HCT116 (cell line): ENCODE measurements at regions not wholly inside any gene's neighbourhood (a gene's known extent, or its start where the extent isn't known, plus 50 kb on each side); places are given as distances from the start of the nearest gene placed in this dataset.

Experiments used
- ATAC-seq: fragments of 200-7000 bp; cut with Tn5 transposase; 2 replicates; pipeline ENCODE4 v1.9.1; 2020; ENCODE audit warnings: mild to moderate bottlenecking, moderate library complexity
- BruUV-seq: library from RNA; stranded (reverse); fragments of 400-500 nt; replicated peaks from 2 replicates; lab custom pipeline; 2021; lab: Mats Ljungman, UMichigan
- CTCF ChIA-PET: fragments of 300-600 bp; sonication (Branson Sonifier 250); formaldehyde crosslinking; loops from one replicate; lab custom pipeline; 2021; ENCODE audit warnings: antibody characterized with exemption; lab: Charles Lee
- POLR2A ChIA-PET: fragments of 300-600, 350-600 bp; sonication (Branson Sonifier 250); formaldehyde crosslinking; loops from one replicate; lab custom pipeline; 2021; ENCODE audit warnings: antibody characterized with exemption; lab: Charles Lee
- RAD21 ChIA-PET, 2 experiments: fragments of 300-600 bp; sonication (Branson Sonifier 250); formaldehyde crosslinking; loops; one replicate each; lab custom pipeline; 2023; ENCODE audit warnings: low total read pairs in 2 of 2; ENCODE audit not compliant: uncharacterized antibody in 2 of 2, unreplicated experiment in 2 of 2, low non-redundant PET in 1 of 2; lab: Charles Lee
- DNase-seq: peaks from one replicate; pipeline ENCODE4 v3.0.0-alpha.2; 2010; ENCODE audit warnings: low read depth, low spot score
- H2AFZ ChIP-seq: fragments of 200-600 bp; shearing (Covaris generic), sonication (generic); 2 replicates; pipeline ENCODE4 v1.6.1; 2017; ENCODE audit warnings: low read depth, mixed run types, mixed read lengths, antibody characterized with exemption, low read length; ENCODE audit not compliant: poor library complexity, severe bottlenecking
- H3K27ac ChIP-seq: 2 replicates; pipeline ENCODE4 v1.5.1; 2012; ENCODE audit warnings: low read depth, low read length
- H3K27me3 ChIP-seq: fragments of 200-600 bp; sonication (generic); 2 replicates; pipeline ENCODE4 v1.6.1; 2016; ENCODE audit warnings: mixed run types, low read length, mixed read lengths; ENCODE audit not compliant: insufficient read depth
- H3K36me3 ChIP-seq, 2 experiments: fragments of 200-500 bp in 1 of 2; fragments of 200-600 bp in 1 of 2; sonication (Bioruptor generic) in 1 of 2; sonication (generic) in 1 of 2; 2 replicates each; pipeline versions ENCODE4 v1.5.1 to v1.6.1; 2014 to 2016; ENCODE audit warnings: low read length in 2 of 2, inconsistent platforms in 1 of 2, mixed read lengths in 1 of 2, mixed run types in 1 of 2; ENCODE audit not compliant: insufficient read depth in 2 of 2, control insufficient read depth in 1 of 2
- H3K4me1 ChIP-seq, 2 experiments: fragments of 200-600 bp in 1 of 2; sonication (generic) in 1 of 2; 2 replicates each; pipeline versions ENCODE4 v1.5.1 to v1.6.1; 2012 to 2017; ENCODE audit warnings: low read length in 2 of 2, inconsistent platforms in 1 of 2, mild to moderate bottlenecking in 1 of 2, mixed read lengths in 1 of 2, mixed run types in 1 of 2, moderate library complexity in 1 of 2; ENCODE audit not compliant: insufficient read depth in 2 of 2, control insufficient read depth in 1 of 2
- H3K4me2 ChIP-seq: fragments of 200-600 bp; sonication (generic); 2 replicates; pipeline ENCODE4 v1.6.1; 2017; ENCODE audit warnings: mixed run types, low read length, mixed read lengths
- H3K4me3 ChIP-seq, 2 experiments: fragments of 200-600 bp in 1 of 2; sonication (generic) in 1 of 2; replicated peaks in 1 of 2; 2 replicates each; pipeline ENCODE4 v1.5.1; 2011 to 2016; ENCODE audit warnings: low read length in 2 of 2, control low read depth in 1 of 2, low read depth in 1 of 2, mild to moderate bottlenecking in 1 of 2, mixed read lengths in 1 of 2, mixed run types in 1 of 2
- H3K79me2 ChIP-seq: fragments of 200-600 bp; sonication (generic); 2 replicates; pipeline ENCODE4 v1.6.1; 2017; ENCODE audit warnings: mild to moderate bottlenecking, mixed run types, low read length, moderate library complexity, mixed read lengths; ENCODE audit not compliant: insufficient read depth
- H3K9ac ChIP-seq: fragments of 200-600 bp; sonication (generic); 2 replicates; pipeline ENCODE4 v1.6.1; 2016; ENCODE audit warnings: low read length, mixed read lengths
- H3K9me2 ChIP-seq: fragments of 200-600 bp; sonication (generic), shearing (Covaris generic); 2 replicates; pipeline ENCODE4 v1.6.1; 2017; ENCODE audit warnings: mixed run types, mild to moderate bottlenecking, moderate library complexity; ENCODE audit not compliant: insufficient read depth
- H3K9me3 ChIP-seq, 2 experiments: fragments of 200-500 bp in 1 of 2; fragments of 200-600 bp in 1 of 2; sonication (Bioruptor generic) in 1 of 2; sonication (generic) in 1 of 2; 2 replicates each; pipeline ENCODE4 v1.6.1; 2014 to 2017; ENCODE audit warnings: low read length in 2 of 2, mixed read lengths in 2 of 2, inconsistent platforms in 1 of 2, low read depth in 1 of 2, mild to moderate bottlenecking in 1 of 2, mixed run types in 1 of 2, moderate library complexity in 1 of 2; ENCODE audit not compliant: control insufficient read depth in 1 of 2, insufficient read depth in 1 of 2
- H4K20me1 ChIP-seq: fragments of 200-600 bp; sonication (generic), shearing (Covaris generic); 2 replicates; pipeline ENCODE4 v1.6.1; 2017; ENCODE audit warnings: mixed run types, mild to moderate bottlenecking, moderate library complexity; ENCODE audit not compliant: insufficient read depth
- CBX3 ChIP-seq: IDR thresholded peaks from 2 replicates; pipeline ENCODE4 v1.6.1; 2012; ENCODE audit warnings: low read depth
- EGR1 ChIP-seq: IDR thresholded peaks from 2 replicates; pipeline ENCODE4 v1.6.1; 2012; ENCODE audit warnings: low read depth
- EZH2 ChIP-seq: fragments of 200-600 bp; sonication (generic); IDR thresholded peaks from 2 replicates; pipeline ENCODE4 v1.6.1; 2017; ENCODE audit warnings: antibody characterized with exemption, mixed run types
- EZH2phosphoT487 ChIP-seq: fragments of 200-600 bp; IDR thresholded peaks from 2 replicates; pipeline ENCODE4 v1.6.1; 2018; ENCODE audit warnings: antibody characterized with exemption, borderline replicate concordance
- FOSL1 ChIP-seq: IDR thresholded peaks from 2 replicates; pipeline ENCODE4 v1.6.1; 2012; ENCODE audit warnings: low read depth
- MAX ChIP-seq: IDR thresholded peaks from 2 replicates; pipeline ENCODE4 v1.6.1; 2012
- POLR2A ChIP-seq: IDR thresholded peaks from 2 replicates; pipeline ENCODE4 v1.7.0; 2011; ENCODE audit warnings: borderline replicate concordance; ENCODE audit not compliant: insufficient read depth, insufficient read length; ENCODE audit errors: extremely low read depth
- POLR2AphosphoS5 ChIP-seq: IDR thresholded peaks from 2 replicates; pipeline ENCODE4 v1.6.1; 2011; ENCODE audit warnings: mild to moderate bottlenecking, low read depth, low read length, moderate library complexity
- RAD21 ChIP-seq: IDR thresholded peaks from 2 replicates; pipeline ENCODE4 v1.6.1; 2012; ENCODE audit warnings: low read depth, mild to moderate bottlenecking
- REST ChIP-seq: IDR thresholded peaks from 2 replicates; pipeline ENCODE4 v1.6.1; 2012; ENCODE audit warnings: low read depth
- SP1 ChIP-seq: IDR thresholded peaks from 2 replicates; pipeline ENCODE4 v1.6.1; 2012; ENCODE audit warnings: low read depth
- YY1 ChIP-seq: IDR thresholded peaks from 2 replicates; pipeline ENCODE4 v1.6.1; 2011; ENCODE audit warnings: low read length, low read depth, moderate library complexity, mild to moderate bottlenecking; ENCODE audit not compliant: insufficient replicate concordance; ENCODE audit errors: extremely low read depth
- ZFX ChIP-seq: fragments of 450-650 bp; IDR thresholded peaks from 2 replicates; pipeline ENCODE4 v1.6.1; 2017
- ZNF274 ChIP-seq: fragments of 200-500 bp; sonication (Bioruptor generic); IDR thresholded peaks from 2 replicates; pipeline ENCODE4 v1.6.1; 2014; ENCODE audit warnings: mild to moderate bottlenecking, low read depth, low read length, inconsistent platforms
- intact Hi-C: fragments of 100-400 bp; cut with micrococcal nuclease; formaldehyde crosslinking; loops from 2 replicates; pipeline ENCODE4 v1.10.0; 2022

GRCh38 chr1:212229654-212230053, 55.6 kb upstream of the PPP2R5A start:
- Histone ChIP-seq H2AFZ (no peak overlapping the region), H4K20me1 (no peaks in the 10 kb centered on the region), H3K36me3 (no peaks in the 10 kb centered on the region), H3K27ac (no peak overlapping the region), H3K4me2 (no peak overlapping the region), H3K9ac (no peak overlapping the region), H3K4me3 (no peak overlapping the region), H3K9me2 (no peaks in the 10 kb centered on the region), H3K9me3 (no peaks in the 10 kb centered on the region), H3K79me2 (no peaks in the 10 kb centered on the region), H3K27me3 (no peaks in the 10 kb centered on the region), H3K4me1 (peaks cover 6 to 12% of the 10 kb centered on the region in 2 experiments)
- CTCF ChIA-PET, result no interaction called here
- RAD21 ChIA-PET, result no interaction called here
- POLR2A ChIA-PET, result no interaction called here
- TF ChIP-seq EZH2phosphoT487 (no peak), SP1 (no peak), POLR2AphosphoS5 (no peak), EZH2 (no peak), RAD21 (no peak), EGR1 (no peak), REST (no peak), CBX3 (no peak), FOSL1 (no peak), POLR2A (no peak), ZFX (no peak), MAX (no peak), ZNF274 (no peak), YY1 (no peak)
- DNase-seq, result no peak
- ATAC-seq, result no peak
- BruUV-seq, result no TSS peak
- intact Hi-C loops, result no loop called here
